Activated CD4-positive, alpha-beta T cell treated with anti-CD3 and anti-CD28 coated beads, Interleukin-2, amount 10 ng/mL, durations not matched to agents 7 days and 5 days (primary cell): ENCODE measurements at regions not wholly inside any gene's neighbourhood (a gene's known extent, or its start where the extent isn't known, plus 50 kb on each side); places are given as distances from the start of the nearest gene placed in this dataset.
A peak's percentile ranks its signal among the peaks of the same experiment; 100 is the strongest.

Experiments
- CTCF ChIA-PET: fragments of 350-600 bp; sonication (Branson Sonifier 250); formaldehyde crosslinking; loops from one replicate; lab custom pipeline; 2021; ENCODE audit warnings: antibody characterized with exemption; lab: Charles Lee
- POLR2A ChIA-PET: fragments of 350-600 bp; sonication (Branson Sonifier 250); formaldehyde crosslinking; loops from one replicate; lab custom pipeline; 2021; ENCODE audit warnings: antibody characterized with exemption; lab: Charles Lee
- DNase-seq: peaks from one replicate; pipeline ENCODE4 v3.0.0-alpha.2; 2020
- H3K27ac Mint-ChIP-seq: one replicate; pipeline ENCODE4 v1.8.0; 2021; ENCODE audit warnings: mild to moderate bottlenecking, moderate library complexity, mixed read lengths
- H3K27me3 Mint-ChIP-seq: one replicate; pipeline ENCODE4 v1.8.0; 2021; ENCODE audit warnings: mixed read lengths
- H3K36me3 Mint-ChIP-seq: one replicate; pipeline ENCODE4 v1.8.0; 2021; ENCODE audit warnings: low read depth, mixed read lengths
- H3K4me1 Mint-ChIP-seq: one replicate; pipeline ENCODE4 v1.8.0; 2021; ENCODE audit warnings: mixed read lengths
- H3K4me3 Mint-ChIP-seq: one replicate; pipeline ENCODE4 v1.8.0; 2021; ENCODE audit warnings: mild to moderate bottlenecking, moderate library complexity, mixed read lengths
- H3K9me3 Mint-ChIP-seq: one replicate; pipeline ENCODE4 v1.8.0; 2021; ENCODE audit warnings: mixed read lengths

- ChIA-PET POLR2A (no interaction called here), CTCF (interaction anchor here (0.9 to 1.2 kb wide), 2 partner anchors 9 to 283 kb away, joined by 3 read pairs; no protein-coding TSS in a partner anchor)
- H3K4me1 Mint-ChIP-seq: no peaks in the 10 kb centered on the region
- H3K4me3 Mint-ChIP-seq: no peak overlapping the region
- H3K36me3 Mint-ChIP-seq: no peaks in the 10 kb centered on the region
- no peaks in the 10 kb centered on the region for H3K9me3 Mint-ChIP-seq
- peaks cover 8% of the 10 kb centered on the region for H3K27me3 Mint-ChIP-seq
- DNase-seq: no peak
- H3K27ac Mint-ChIP-seq: no peak overlapping the region
Observed at GRCh38 chr15:69849232-69849610, 248.5 kb downstream of the TLE3 start.

DNA sequence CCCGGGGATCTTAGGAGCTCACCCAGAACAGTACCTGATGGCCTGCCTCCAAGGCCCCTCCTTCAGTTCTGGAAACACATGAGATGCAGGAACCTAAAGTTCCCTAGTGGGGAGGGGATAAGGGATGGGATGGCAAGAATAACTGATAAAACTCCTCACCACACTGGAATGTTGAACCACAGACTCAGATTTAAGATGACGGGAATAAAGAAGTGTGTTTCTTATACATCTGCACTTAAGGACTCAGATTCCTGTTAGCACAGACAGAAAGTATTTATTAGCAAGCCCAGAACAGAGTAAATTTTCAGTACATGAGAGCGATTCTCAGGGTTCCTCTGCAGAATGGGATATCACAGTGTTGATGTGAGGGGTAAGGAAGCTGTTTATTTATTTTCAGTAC is 245.2 kb downstream of the TLE3 start:
- Mint-ChIP-seq H3K4me3 (no peak overlapping the region), H3K36me3 (no peaks in the 10 kb centered on the region), H3K27ac (no peak overlapping the region), H3K9me3 (no peaks in the 10 kb centered on the region), H3K4me1 (peaks cover 8% of the 10 kb centered on the region), H3K27me3 (peaks cover 3% of the 10 kb centered on the region)
- ChIA-PET CTCF (interaction anchor here (0.7 kb wide), 1 partner anchor 11 kb away, joined by 3 read pairs; no protein-coding TSS in a partner anchor), POLR2A (no interaction called here)
- no peak for DNase-seq

DNA sequence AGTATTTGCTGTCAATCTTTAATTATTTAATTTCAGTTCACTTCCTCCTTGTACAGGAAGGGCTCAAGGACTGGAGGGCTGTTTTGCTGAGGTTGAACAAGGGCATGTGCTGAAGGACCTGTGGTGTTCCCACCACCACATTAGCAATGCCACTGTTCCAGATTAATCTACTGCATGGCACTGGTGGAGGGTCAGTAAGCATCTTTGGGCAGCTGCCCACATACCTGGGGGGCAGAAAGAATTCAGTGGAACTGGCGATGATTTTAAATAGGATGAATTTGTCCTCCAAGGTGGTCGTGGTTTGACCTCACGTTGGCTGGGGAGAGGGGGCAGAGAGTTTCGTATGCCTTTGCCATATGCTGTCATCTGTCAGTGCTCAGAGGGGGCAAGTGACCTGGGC is 244.8 kb downstream of the TLE3 start:
- H3K4me1 Mint-ChIP-seq: peaks cover 12% of the 10 kb centered on the region
- no peak overlapping the region for H3K27ac Mint-ChIP-seq
- no peaks in the 10 kb centered on the region for H3K9me3 Mint-ChIP-seq
- CTCF ChIA-PET: interaction anchor here (0.7 kb wide), 1 partner anchor 11 kb away, joined by 3 read pairs; no protein-coding TSS in a partner anchor
- H3K27me3 Mint-ChIP-seq: peaks cover 3% of the 10 kb centered on the region
- no peak overlapping the region for H3K4me3 Mint-ChIP-seq
- no peak for DNase-seq
- no peaks in the 10 kb centered on the region for H3K36me3 Mint-ChIP-seq
- POLR2A ChIA-PET: no interaction called here

GRCh38 chr15:69853544-69853951 is 244.2 kb downstream of the TLE3 start:
- CTCF ChIA-PET: no interaction called here
- Mint-ChIP-seq H3K4me3 (no peak overlapping the region), H3K27ac (no peak overlapping the region), H3K4me1 (peaks cover 15% of the 10 kb centered on the region), H3K9me3 (no peaks in the 10 kb centered on the region), H3K36me3 (no peaks in the 10 kb centered on the region), H3K27me3 (peaks cover 3% of the 10 kb centered on the region)
- POLR2A ChIA-PET: no interaction called here
- DNase-seq: no peak

DNA sequence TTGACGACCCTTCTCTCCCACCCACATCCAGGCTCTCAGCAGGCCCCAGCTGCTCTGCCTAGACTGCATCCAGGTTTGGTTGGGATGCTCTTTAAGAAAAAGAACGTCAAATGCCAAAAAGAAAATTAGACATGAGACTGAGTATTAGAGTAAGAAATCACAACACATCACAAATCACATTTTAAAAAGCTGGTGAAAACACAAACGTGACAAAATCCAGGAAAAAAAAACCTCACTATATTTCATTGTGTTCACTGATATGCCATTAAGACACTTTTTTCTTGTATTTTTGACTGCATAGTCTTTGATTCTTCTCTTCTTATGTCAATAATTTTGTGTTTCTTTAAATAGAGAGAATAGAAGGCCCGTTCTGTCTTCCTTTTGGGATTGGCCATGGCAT is 243.7 kb downstream of the TLE3 start:
- Mint-ChIP-seq H3K27ac (no peak overlapping the region), H3K9me3 (no peaks in the 10 kb centered on the region), H3K4me1 (peaks cover 18% of the 10 kb centered on the region), H3K36me3 (no peaks in the 10 kb centered on the region), H3K4me3 (no peak overlapping the region), H3K27me3 (peaks cover 2% of the 10 kb centered on the region)
- no peak for DNase-seq
- ChIA-PET CTCF (no interaction called here), POLR2A (no interaction called here)

DNA sequence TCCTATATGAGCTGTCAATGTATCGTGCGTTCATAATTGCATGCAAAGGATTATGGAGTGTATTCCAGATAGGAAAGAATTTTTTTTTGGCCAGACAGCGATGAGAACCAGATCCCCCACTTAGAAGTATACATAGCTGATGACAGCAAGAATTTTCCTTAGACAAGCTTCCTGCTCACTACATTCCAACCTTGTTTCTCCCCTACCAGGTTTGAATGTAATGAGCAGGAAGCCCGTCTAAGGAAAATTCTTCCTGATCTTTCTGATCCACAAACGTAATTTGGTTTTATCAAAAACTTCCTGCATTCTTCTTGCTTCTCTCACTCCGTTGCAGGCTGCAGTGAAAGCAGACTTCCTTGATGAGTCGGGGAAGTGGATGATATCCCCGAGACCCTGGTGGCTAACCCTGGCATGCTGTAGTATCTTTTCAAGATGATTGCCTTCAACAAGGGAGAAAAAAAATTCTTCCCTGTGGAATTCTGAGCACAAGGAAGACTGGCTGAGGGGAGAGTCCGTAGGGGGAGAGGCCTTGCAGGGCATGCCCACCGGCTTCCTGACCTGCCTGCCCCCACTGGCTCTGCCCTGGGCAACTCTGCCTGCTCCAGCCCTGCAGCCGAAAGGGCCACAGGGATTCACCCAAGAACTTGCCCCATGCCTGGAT is 243.1 kb downstream of the TLE3 start:
- Mint-ChIP-seq H3K27ac (no peak overlapping the region), H3K4me3 (no peak overlapping the region)
- CTCF ChIA-PET: no interaction called here

DNA sequence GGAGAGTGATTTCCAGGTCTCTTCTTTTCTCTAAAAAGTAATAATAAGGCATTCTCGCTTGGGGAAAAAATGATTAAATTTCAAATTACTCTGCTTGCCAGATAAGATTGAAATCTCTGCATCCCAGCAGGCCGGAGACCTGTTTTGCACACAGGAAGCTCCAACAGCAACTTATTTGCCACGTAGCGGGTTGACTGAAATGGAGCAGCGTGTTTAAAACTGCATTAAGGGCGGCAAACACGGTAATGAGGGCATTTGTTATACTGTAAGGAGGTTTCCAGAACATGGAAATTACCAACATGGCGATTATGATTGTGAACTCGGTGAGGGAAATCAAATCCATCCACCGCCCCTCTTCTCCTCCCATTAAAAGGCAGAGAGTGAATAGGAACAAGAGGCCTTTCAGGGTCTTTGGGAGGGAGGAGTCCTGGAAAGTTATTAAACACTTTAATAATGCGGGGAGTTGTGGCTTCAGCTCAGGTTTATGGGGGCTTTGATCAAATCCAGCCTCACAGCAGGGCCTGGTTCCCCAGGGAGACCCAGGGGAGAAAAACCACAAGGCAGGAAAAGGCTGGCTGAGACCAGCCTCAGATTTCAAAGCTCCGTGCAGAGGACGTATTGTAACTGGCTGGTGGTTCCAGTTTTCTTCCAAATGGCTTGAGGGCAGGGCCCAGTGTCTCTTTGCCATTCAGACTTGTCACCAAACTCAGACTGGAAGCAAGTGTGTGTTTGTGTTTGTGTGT is 242.3 kb downstream of the TLE3 start:
- CTCF ChIA-PET: no interaction called here
- no peak for DNase-seq
- Mint-ChIP-seq H3K9me3 (no peaks in the 10 kb centered on the region), H3K4me1 (peaks cover 18% of the 10 kb centered on the region), H3K36me3 (no peaks in the 10 kb centered on the region), H3K27ac (no peak overlapping the region), H3K27me3 (no peaks in the 10 kb centered on the region), H3K4me3 (no peak overlapping the region)
- POLR2A ChIA-PET: interaction anchor here (0.5 kb wide), 1 partner anchor 123 kb away, joined by 4 read pairs; no protein-coding TSS in a partner anchor

More for the DNA sequence above, 243.1 kb downstream of the TLE3 start:
- peaks cover 18% of the 10 kb centered on the region for H3K4me1 Mint-ChIP-seq
- no peaks in the 10 kb centered on the region for H3K36me3 Mint-ChIP-seq
- POLR2A ChIA-PET: no interaction called here
- H3K27me3 Mint-ChIP-seq: no peaks in the 10 kb centered on the region
- H3K9me3 Mint-ChIP-seq: no peaks in the 10 kb centered on the region
- DNase-seq: no peak

DNA sequence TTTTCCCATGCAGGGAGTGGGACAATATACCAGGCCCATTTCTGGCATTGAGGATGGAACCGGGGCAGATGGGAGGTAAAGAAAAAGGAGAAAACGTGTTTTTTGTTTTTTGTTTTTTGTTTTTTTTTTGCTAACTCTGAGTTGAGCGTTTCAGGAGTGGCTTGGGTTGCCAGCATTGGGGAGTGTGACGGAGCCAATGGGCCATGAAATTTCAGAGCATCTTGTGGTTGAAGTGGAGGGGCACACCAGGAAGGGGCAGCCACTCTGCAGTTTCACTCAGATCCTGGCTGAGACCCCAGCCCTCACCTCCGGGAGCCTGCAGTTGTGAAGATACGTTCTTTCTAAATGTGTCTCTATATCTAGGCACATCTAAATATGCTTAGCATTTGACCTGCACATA is 240.5 kb downstream of the TLE3 start:
- Mint-ChIP-seq H3K4me3 (no peak overlapping the region), H3K4me1 (peaks cover 18% of the 10 kb centered on the region), H3K27ac (no peak overlapping the region), H3K27me3 (peaks cover 2% of the 10 kb centered on the region), H3K36me3 (no peaks in the 10 kb centered on the region), H3K9me3 (no peaks in the 10 kb centered on the region)
- DNase-seq: no peak
- POLR2A ChIA-PET: no interaction called here
- CTCF ChIA-PET: no interaction called here

- POLR2A ChIA-PET: no interaction called here
- Mint-ChIP-seq H3K36me3 (no peaks in the 10 kb centered on the region), H3K4me1 (peaks cover 18% of the 10 kb centered on the region), H3K4me3 (no peak overlapping the region), H3K27ac (peak overlapping the region; percentile 20), H3K27me3 (peaks cover 2% of the 10 kb centered on the region), H3K9me3 (no peaks in the 10 kb centered on the region)
- peak; percentile 45 for DNase-seq
- CTCF ChIA-PET: no interaction called here
Observed at GRCh38 chr15:69857686-69858391, 239.9 kb downstream of the TLE3 start.

DNA sequence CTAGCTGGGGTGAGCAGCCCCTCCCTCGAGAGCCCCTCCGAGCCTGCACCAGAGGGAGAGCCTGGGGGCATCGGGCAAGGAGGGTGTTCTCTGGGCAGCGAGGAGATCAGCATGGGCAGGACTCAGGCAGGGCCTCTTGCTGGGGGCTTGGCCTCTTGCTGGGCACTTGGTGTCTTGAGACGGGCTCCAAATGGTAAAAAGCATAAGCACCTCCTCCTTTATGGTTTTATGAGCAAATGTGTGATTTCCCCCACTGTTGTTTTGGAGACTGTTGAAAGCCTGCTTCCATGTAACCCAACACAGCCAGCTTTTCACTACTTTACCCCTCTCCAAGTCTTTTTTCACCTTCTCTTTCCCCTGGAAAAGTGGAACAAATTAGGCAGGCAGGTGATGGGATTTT is 239.3 kb downstream of the TLE3 start:
- no peak overlapping the region for H3K27ac Mint-ChIP-seq
- ChIA-PET CTCF (interaction anchor here (0.6 to 1.0 kb wide), 2 partner anchors 32 to 68 kb away, joined by 3 read pairs; no protein-coding TSS in a partner anchor), POLR2A (no interaction called here)
- H3K27me3 Mint-ChIP-seq: peaks cover 2% of the 10 kb centered on the region
- no peaks in the 10 kb centered on the region for H3K9me3 Mint-ChIP-seq
- H3K4me3 Mint-ChIP-seq: no peak overlapping the region
- H3K4me1 Mint-ChIP-seq: peaks cover 22% of the 10 kb centered on the region
- no peak for DNase-seq
- H3K36me3 Mint-ChIP-seq: no peaks in the 10 kb centered on the region

- no peak for DNase-seq
- no peak overlapping the region for H3K4me3 Mint-ChIP-seq
- peaks cover 22% of the 10 kb centered on the region for H3K4me1 Mint-ChIP-seq
- CTCF ChIA-PET: interaction anchor here (0.6 to 1.2 kb wide), 3 partner anchors 9 to 42 kb away, joined by 3 to 4 read pairs (median 3); no protein-coding TSS in a partner anchor
- H3K27me3 Mint-ChIP-seq: peaks cover 2% of the 10 kb centered on the region
- no peak overlapping the region for H3K27ac Mint-ChIP-seq
- H3K36me3 Mint-ChIP-seq: no peaks in the 10 kb centered on the region
- POLR2A ChIA-PET: no interaction called here
- peaks cover 4% of the 10 kb centered on the region for H3K9me3 Mint-ChIP-seq
Observed at GRCh38 chr15:69859866-69860265, 237.9 kb downstream of the TLE3 start.

DNA sequence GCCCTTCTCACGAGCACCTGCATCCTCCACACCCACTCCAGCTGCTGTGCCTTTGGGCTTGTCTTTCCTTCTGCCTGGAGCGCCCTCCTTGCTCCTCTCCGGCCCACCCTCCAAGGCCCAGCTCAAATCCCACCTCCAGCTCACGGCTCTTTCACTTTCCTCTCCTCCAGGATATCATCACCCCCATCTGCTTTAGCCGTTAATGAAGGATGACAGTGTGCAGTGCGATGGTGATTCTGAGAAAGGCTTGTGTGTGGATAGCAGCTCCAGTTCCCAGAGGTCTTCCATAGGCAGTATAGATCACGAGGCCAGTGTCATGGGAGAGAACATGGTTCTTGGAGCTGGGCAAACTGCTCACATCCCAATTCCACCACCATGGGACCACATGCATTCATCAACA is 237.4 kb downstream of the TLE3 start:
- H3K4me3 Mint-ChIP-seq: no peak overlapping the region
- H3K27me3 Mint-ChIP-seq: peaks cover 2% of the 10 kb centered on the region
- DNase-seq: no peak
- no peak overlapping the region for H3K27ac Mint-ChIP-seq
- H3K36me3 Mint-ChIP-seq: no peaks in the 10 kb centered on the region
- CTCF ChIA-PET: interaction anchor here (0.8 to 1.2 kb wide), 2 partner anchors 9 to 16 kb away, joined by 3 to 4 read pairs; no protein-coding TSS in a partner anchor
- H3K9me3 Mint-ChIP-seq: peaks cover 4% of the 10 kb centered on the region
- POLR2A ChIA-PET: no interaction called here
- H3K4me1 Mint-ChIP-seq: peaks cover 22% of the 10 kb centered on the region

DNA sequence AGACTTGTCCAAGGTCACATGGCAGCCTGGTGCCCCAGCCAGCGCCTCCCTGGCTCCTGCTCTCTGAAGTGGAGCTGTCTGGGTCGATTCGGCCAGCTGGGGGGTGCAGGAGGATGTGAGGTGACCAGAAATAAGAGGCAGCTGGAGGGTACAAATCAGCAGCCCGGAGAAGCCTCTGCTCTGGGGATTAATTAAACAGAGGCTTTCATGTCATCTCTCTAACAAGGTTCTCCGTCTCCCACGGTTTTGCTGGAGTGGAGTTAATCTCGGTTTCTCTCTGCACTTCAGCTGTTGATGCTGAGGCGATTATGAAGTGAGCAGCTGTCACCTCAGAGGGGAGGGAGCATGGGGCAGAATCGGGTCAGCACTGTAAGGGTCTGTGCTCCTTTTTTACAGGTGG is 236.8 kb downstream of the TLE3 start:
- Mint-ChIP-seq H3K4me3 (no peak overlapping the region), H3K27me3 (peaks cover 2% of the 10 kb centered on the region), H3K4me1 (peaks cover 22% of the 10 kb centered on the region), H3K36me3 (no peaks in the 10 kb centered on the region), H3K27ac (no peak overlapping the region), H3K9me3 (peaks cover 4% of the 10 kb centered on the region)
- no peak for DNase-seq
- CTCF ChIA-PET: interaction anchor here (1.1 kb wide), 1 partner anchor 10 kb away, joined by 3 read pairs; no protein-coding TSS in a partner anchor
- POLR2A ChIA-PET: no interaction called here
